ENCODE measurements at regions not wholly inside any gene's neighbourhood (a gene's known extent, or its start where the extent isn't known, plus 50 kb on each side); places are given as distances from the start of the nearest gene placed in this dataset.
"Not testable (repeated sequence)": the region's sequence is repeated elsewhere in the genome, so short reads cannot be mapped to it uniquely, and the experiment has no call there.

DNA sequence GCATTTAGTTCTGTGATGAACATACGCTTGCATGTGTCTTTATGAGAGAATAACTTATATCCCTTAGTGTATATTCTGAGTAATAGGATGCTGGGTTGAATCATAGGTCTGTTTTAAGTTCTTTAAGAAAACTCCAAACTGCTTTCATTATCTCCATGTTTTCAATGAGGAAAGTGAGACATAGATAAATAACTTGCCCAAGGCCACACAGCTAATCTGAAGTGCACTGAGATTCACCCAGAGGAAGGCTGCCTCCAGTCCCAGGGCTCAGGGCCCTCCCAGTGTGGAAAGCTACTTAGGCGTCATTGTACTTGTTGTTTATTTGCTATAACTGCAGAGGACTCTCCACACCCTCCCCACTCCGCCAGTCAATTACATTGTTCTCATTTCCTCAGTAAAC lies 126.7 kb downstream of the INHBA start:
- no peak for DNase-seq

DNA sequence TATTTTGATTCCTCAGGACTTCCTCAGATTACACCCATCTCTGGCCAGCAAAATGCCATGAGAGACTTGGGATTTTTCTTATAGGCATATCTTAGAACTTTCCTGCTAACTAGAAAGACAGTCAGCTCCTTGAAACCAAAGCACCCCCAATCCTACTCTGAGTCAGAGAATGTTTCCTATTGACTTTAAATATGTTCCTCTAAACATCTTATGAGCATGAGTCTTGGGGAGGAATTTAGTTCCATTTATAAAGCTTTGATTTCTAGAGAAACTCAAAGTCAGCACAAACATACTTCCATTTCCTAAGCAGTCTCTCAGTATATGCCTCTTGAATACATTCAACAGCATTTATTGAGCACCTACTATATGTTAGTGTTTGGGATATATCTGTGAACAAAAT lies 128.5 kb downstream of the INHBA start:
- DNase-seq, result peak; percentile 37 to 64 (median 60)

DNA sequence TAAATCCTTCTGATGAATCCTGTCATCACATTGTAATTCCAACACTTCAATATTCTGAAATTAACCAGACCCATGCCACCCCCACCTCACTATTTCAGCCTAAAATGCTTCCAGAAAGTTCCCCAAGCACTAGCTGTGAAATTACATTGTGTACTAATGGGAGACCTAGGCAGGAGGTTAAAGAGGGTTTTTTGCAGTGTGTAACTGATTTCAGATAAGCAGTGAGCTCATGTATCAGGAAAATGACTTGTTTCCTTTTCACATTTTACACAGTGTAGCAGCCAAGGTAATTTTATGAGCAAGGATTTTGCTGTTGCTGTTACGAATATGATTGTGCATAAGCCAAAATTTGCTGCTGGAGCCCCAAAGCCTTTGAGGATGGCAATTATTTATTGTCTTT lies 129.0 kb downstream of the INHBA start:
- no peak for DNase-seq

DNA sequence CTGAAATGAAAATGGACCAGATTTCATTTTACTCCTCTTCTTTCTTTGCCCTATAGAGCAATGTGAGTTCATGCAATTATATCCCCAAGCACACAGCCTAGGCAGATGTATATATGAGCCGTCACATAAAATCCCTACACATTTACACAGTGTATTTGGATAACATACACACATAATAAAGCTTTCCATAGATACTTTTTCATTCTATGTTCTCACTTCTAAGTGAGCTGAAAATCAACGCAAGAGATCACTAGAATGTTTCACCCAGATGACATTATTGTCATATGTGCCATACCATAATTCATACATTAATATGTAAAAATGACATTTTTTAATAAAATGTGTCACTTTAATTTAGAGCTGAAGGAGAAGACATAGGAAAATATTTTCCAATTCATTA lies 129.4 kb downstream of the INHBA start:
- DNase-seq, result no peak

DNA sequence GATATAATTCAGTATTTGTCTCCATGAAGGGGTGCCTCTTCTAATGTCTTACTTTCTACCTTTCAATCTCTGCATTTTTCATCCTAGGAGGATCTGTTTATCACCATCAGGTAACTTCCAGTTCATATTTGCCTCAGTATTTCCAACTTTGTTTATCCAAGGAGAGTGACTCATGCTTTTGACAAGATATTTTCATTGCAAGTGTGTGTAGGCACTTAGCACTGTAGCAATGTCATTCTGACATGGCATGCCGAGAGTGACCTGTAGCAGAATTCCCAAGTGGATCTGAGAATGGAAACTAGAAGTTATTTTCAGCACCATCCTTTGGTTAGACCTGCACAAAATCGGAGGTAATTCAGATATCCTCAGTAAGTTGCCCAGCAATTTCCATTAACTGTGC lies 129.9 kb downstream of the INHBA start:
- no peak for DNase-seq

- DNase-seq, result no peak
Observed at GRCh38 chr7:41571573-41571972, 131.3 kb downstream of the INHBA start.

GRCh38 chr7:41570766-41571165 lies 132.1 kb downstream of the INHBA start:
- DNase-seq, result no peak

DNA sequence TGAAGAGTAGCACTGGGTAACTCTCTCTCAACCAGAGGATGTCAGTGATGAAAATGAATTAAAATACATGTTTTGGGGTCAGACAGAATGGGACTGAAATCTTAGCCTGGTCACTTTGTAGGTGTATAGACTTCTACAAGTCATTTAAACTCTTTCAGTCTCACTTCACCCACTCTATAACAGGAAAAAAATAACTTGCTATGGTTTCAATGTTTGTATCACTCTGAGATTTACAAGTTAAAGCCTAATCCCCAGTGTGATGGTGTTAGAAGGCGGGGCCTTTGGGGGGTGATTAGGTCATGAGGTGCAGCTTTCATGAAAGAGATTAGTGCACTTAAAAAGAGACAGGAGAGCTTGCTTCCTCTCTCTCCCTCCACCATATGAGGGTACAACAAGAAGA lies 134.8 kb downstream of the INHBA start:
- DNase-seq, result no peak

GRCh38 chr7:41567731-41568114 lies 135.2 kb downstream of the INHBA start:
- no peak for DNase-seq

DNA sequence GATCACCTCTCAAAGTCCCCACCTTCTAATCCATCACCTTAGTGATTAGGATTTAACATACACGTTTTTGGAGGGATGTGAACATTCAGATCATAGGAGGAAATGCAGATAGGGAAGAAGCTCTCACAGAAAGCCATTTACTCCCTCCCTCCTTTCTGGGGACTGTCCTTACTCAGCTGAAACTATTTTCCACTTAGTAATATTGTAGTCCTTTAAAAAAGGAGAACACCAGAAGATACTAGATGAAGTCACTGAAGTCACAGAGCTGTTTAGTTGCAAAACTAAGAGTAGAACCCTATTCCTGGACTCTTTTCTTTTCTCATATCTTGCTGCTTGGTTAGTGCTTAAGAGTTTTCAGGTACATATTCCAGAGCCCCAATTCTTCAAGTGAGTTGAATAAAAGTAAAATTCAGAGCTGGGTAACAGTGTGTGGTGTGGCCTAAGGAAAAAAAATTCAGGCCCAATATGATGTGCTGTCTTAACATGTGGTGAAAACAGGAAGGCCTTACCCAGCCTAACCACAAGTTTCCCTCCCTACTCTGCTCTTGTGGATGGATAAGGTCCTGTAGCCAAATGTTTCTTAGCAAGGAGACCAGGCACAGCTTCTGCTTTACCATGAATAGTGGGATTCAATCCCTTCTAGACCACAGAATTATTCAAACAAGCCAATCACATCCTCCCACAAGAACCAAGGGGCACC lies 135.7 kb downstream of the INHBA start:
- DNase-seq, result peak; percentile 23 to 59 (median 51)

DNA sequence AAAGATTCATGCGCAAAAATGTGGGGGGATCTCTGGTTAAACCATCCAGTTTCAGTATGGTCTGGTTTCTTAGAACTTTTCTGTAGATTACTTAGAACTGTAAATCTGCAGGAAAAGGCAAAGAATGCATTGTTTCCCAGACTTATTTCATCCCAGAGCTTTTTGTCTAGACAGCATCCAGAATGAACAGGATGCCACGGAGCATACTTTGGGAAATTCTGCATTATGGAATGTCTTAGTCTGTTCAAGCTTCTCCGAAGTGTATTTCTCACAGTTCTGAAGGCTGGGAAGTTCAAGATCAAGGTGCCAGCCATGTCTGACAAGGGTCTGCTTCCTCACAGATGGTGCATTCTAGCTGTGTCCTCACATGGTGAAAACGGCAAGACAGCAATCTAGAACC lies 136.3 kb downstream of the INHBA start:
- DNase-seq, result no peak

DNA sequence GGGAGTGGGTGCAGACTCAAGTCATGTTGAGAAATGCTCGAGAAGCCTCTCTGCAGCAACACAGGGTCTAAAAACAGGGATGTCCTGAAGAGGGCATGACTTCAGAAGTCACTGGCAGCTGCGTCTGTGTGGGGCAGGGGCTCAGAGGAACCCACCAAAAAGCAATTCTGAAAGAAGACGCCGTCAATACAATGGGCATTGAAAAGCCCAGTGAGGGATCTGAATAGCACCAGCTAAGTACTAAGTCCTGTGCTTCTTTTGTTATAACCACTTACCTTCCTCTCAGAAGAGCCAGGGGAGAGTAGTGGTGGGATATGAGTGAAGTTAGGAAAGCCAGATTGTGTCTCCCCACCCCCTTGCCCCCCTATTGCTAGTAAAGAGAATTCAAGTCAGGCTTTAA lies 137.2 kb downstream of the INHBA start:
- DNase-seq, result no peak

DNA sequence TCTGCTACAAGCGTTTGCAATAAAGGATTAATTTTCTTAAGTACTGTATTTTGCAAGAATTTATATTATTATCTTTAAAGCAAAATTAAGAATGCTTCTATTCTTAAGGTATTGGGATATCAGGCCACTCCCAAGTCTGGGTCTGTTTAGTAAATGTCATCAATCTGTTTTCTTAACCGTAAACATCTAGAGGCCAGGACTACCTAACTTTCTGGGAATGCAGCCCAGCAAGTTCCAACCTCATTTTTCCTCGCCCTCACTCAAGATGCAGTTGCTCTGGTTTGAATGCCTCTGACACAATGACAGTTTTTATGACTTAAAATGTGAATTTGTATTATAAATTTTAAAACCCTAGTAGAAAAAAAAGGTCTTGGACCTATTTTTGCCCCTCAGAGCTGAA lies 143.5 kb downstream of the INHBA start:
- DNase-seq, result no peak

DNA sequence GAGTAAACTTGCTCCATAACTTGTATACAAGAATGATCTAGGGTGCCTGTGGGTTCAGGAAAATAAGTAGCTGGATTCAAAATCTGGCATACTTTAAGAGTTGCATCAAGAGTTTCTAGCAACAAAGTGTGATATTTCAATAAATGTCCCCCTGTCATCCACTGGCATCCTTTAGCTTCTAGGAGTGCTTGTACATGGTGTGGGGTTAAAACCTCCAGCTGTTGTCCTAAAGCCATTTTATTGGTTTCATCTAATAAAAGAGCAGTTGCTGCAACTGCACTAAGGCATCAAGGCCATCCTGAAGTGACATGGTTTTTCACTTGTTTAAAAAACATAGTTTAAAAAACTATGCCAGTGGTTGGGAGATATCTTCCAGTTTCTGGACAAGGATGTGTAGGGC lies 148.4 kb downstream of the INHBA start:
- DNase-seq, result no peak

GRCh38 chr7:41550046-41550445 lies 152.8 kb downstream of the INHBA start:
- not testable (repeated sequence) for DNase-seq

DNA sequence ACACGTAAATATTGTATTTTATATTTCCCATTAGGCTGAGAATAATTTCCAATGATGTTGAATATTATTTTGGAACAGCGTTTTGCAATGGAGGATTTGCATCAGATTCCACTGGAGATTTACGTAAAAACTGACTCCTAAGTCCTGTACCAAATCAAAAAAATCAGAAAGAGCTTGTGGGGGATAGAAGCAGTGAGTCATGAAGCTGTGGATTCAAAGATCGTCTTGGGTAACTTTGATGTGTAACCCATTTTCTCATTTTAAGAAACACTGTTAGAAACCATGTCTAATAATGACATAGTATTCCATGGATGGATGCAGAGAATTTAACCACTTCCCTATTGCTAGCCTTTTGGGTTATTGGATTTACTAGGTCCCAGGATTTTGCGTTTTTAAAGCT lies 158.6 kb downstream of the INHBA start:
- DNase-seq, result no peak

DNA sequence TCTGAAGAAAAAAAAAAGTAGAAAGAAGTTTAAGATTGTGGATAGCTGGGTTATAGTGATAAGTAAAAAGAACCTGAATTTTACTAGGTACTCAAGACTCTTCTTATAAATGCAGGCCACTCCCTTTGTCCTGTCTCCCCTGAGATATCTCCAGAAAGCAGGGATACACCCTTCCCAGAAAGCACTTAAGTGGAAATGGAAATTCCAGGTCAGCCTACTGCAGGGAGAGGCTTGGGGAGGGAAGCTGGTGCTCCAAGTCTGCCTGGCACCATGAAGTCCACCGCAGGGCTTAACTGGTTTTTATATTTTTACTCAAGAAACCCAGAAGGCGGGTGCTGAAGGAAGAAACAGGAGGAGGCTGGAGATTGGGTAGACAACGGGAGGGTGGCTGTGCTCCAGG lies 162.3 kb downstream of the INHBA start:
- DNase-seq, result no peak

GRCh38 chr7:41538810-41539724 lies 163.8 kb downstream of the INHBA start:
- DNase-seq, result no peak

- no peak for DNase-seq
Observed at GRCh38 chr7:41536873-41537665, 165.8 kb downstream of the INHBA start.

DNA sequence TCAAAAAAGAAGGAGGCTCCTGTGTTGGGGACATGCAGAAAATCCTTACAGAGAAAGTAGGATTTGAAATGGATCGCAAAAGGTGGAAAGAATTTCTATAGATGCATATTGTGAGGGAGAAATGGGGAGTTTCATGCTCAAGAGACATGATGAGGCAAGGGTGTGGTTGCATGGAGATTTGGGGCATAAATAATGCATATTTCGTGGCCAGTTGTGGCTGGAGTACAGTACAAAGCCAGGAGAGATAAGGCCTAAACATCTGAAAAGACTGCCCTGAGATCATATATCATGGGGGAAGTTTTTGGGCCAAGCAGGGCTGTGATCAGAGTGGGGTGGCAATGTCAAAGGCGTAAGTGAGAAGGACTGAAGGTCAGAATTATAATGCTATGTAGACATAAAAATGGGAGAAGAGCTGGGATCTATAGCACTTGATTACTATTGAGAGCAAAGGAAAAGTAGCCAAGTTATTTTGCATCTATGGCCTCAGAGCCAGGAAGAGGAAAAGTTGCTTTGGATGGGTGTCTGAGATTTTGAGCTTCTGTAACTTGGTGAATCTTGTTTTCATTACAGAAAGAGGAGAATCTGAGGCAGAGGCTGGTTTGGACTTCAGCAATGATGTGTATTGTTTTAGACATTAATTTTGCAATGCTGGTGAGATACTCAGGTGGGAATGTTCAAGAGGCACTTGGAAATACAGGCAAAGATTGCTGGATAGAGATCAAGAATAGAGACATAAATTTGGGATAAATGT lies 166.6 kb downstream of the INHBA start:
- DNase-seq, result no peak

DNA sequence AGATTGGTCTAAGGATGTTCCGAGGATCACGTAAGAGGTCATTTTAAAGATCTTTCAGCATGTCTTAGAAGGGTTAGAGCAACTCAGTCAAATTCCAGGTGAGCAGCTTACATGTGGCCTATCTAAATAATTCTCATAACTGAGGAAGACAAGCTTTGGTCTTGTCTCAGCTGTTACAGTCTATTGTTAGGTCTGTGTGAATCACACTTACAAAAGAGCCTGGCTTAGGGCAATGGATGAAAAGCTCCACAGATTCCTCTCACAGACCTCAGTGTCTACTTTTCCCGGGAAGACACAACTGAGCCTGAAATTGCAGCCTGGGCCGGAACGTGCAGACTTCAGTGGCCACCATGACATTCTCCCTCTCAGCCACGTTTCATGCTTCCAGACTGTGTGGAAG lies 173.1 kb downstream of the INHBA start:
- no peak for DNase-seq

DNA sequence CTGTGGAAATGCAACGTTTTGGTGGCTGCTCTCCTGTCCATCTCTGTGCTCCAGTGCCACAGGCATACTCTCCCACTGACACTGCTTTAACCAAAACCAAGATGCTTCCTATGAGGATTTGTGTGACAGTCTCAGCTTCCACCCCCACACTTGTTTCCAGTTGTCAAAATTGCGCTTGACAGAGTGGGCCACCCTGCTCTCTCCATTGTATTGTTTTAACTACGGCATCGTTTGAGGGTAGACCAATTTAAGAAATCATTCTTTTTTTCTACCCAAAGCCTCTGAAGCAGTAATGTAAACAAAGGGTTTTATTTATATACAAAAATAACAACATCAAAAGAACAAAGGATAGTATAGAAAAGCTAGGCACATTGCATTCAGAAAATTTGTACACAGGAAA lies 178.0 kb downstream of the INHBA start:
- no peak for DNase-seq

DNA sequence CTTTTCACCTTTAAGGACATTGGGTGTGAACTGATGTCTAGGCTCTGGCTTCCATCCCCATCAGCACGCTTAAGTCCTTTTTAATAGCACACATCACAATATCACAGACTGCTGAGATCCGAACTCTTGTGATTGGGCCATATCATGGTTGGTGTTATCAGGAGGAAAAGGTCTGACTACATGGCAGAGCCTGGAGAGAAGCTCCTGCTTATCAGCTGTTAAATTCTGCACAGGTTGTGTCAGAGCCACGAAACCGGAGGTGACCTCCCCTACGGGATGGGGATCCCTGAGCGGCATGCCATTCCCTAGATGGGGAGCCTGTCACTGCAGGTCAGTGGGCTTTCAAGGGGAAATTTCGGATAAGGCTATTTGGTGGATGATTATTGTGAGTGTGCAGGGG lies 182.4 kb downstream of the INHBA start:
- no peak for DNase-seq

All from suppressor macrophage treated with lipopolysaccharide for 1 hour (primary cell).